ENCODE measurements at regions not wholly inside any gene's neighbourhood (a gene's known extent, or its start where the extent isn't known, plus 50 kb on each side); places are given as distances from the start of the nearest gene placed in this dataset.

DNA sequence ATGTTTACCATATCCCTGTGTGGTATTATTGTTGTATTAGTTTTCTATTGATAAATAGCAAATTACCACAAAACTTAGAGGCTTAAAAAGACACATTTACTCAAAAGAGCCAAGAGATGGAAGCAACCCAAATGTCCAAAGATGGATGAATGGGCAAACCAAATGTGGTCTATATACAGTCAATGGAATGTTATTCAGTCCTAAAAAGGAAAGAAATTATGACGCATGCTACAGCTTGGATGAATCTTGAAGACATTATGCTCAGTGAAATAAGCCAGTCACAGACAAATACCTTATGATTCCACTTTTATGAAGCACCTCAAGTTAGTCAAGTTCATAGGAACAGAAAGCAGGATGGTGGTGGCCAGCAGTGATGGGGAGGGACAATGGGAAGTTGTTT, 144.7 kb downstream of the QDPR start:
- H3K4me3 ChIP-seq: no peak overlapping the region
- no peaks in the 10 kb centered on the region for H3K27me3 ChIP-seq
- no peaks in the 10 kb centered on the region for H3K4me1 ChIP-seq
- 92% methylated on average over 1 of the region's 1 CpG for WGBS
- H3K36me3 ChIP-seq: no peaks in the 10 kb centered on the region
- H3K9me3 ChIP-seq: no peaks in the 10 kb centered on the region
- no peak for TF ChIP-seq EP300 (IDR thresholded peaks at IDR 0.05)
- no peak for TF ChIP-seq POLR2AphosphoS5 (IDR thresholded peaks at IDR 0.05)
- no peak for TF ChIP-seq POLR2A (IDR thresholded peaks at IDR 0.05)
- TF ChIP-seq, protein P1, sequence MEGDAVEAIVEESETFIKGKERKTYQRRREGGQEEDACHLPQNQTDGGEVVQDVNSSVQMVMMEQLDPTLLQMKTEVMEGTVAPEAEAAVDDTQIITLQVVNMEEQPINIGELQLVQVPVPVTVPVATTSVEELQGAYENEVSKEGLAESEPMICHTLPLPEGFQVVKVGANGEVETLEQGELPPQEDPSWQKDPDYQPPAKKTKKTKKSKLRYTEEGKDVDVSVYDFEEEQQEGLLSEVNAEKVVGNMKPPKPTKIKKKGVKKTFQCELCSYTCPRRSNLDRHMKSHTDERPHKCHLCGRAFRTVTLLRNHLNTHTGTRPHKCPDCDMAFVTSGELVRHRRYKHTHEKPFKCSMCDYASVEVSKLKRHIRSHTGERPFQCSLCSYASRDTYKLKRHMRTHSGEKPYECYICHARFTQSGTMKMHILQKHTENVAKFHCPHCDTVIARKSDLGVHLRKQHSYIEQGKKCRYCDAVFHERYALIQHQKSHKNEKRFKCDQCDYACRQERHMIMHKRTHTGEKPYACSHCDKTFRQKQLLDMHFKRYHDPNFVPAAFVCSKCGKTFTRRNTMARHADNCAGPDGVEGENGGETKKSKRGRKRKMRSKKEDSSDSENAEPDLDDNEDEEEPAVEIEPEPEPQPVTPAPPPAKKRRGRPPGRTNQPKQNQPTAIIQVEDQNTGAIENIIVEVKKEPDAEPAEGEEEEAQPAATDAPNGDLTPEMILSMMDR (IDR thresholded peaks at IDR 0.05): no peak
- no peak for DNase-seq (ENCODE audit: low spot score in 2 of 2)
- H3K27ac ChIP-seq: no peak overlapping the region

DNA sequence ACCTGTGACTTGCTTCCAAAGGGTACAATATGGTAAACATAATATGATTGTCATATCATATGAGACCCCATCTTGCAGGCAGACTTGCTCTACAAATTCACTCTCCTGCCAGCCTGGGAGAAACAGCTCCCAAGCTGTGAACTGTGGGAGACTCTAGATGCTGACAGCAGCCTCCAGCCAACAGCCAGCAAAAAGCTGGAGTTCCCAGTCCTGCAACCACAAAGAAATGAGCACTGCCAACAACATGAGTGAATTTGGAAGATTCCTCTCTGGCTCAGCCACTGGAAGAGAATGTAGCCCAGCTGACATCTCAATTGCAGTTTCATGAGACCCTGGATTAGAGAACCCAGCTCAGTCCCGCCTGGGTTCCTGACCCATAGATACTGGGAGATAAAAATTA, 145.4 kb downstream of the QDPR start:
- Histone ChIP-seq H3K27ac (no peak overlapping the region), H3K4me1 (no peaks in the 10 kb centered on the region), H3K4me3 (no peak overlapping the region), H3K36me3 (no peaks in the 10 kb centered on the region), H3K27me3 (no peaks in the 10 kb centered on the region), H3K9me3 (no peaks in the 10 kb centered on the region)
- no peak for DNase-seq (ENCODE audit: low spot score in 2 of 2)
- TF ChIP-seq, protein P1 (IDR thresholded peaks at IDR 0.05): no peak
- TF ChIP-seq POLR2AphosphoS5 (IDR thresholded peaks at IDR 0.05): no peak
- no peak for TF ChIP-seq EP300 (IDR thresholded peaks at IDR 0.05)
- no peak for TF ChIP-seq POLR2A (IDR thresholded peaks at IDR 0.05)
- WGBS: 47% methylated on average over 1 of the region's 1 CpG

DNA sequence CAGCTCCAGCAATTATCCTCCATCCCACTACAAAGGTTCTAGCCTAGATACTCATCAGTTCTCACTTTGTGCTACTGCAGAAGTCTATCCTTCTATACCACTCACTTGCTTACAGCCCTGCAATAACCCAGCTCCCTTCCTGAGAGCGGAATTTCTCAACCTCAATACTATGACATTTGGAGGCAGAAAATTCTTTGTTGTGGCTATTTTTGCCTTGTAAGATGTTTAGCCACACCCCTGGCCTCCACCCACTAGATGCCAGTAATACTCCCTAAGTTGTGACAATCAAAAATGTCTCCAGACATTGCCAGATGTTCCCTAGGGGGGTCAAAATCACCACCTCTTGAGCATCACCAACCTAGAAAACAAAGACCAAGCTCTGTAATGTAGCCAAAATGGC, 149.5 kb downstream of the QDPR start:
- 86% methylated on average over 1 of the region's 1 CpG for WGBS
- TF ChIP-seq EP300 (IDR thresholded peaks at IDR 0.05) (no peak), POLR2A (IDR thresholded peaks at IDR 0.05) (no peak), POLR2AphosphoS5 (IDR thresholded peaks at IDR 0.05) (no peak)
- TF ChIP-seq, protein P1 (IDR thresholded peaks at IDR 0.05): no peak

GRCh38 chr4:17358241-17358640, 153.6 kb downstream of the QDPR start:
- no peaks in the 10 kb centered on the region for H3K36me3 ChIP-seq
- no peaks in the 10 kb centered on the region for H3K4me1 ChIP-seq
- DNase-seq (ENCODE audit: low spot score in 2 of 2): no peak
- no peak for TF ChIP-seq EP300 (IDR thresholded peaks at IDR 0.05)
- TF ChIP-seq POLR2AphosphoS5 (IDR thresholded peaks at IDR 0.05): no peak
- TF ChIP-seq POLR2A (IDR thresholded peaks at IDR 0.05): no peak
- TF ChIP-seq, protein P1 (IDR thresholded peaks at IDR 0.05): no peak
- no peaks in the 10 kb centered on the region for H3K27me3 ChIP-seq
- H3K27ac ChIP-seq: no peak overlapping the region
- H3K4me3 ChIP-seq: no peak overlapping the region
- no peaks in the 10 kb centered on the region for H3K9me3 ChIP-seq
- WGBS: 85% methylated on average over 4 of the region's 4 CpGs

More for the DNA sequence above, 149.5 kb downstream of the QDPR start:
- H3K4me3 ChIP-seq: no peak overlapping the region
- no peaks in the 10 kb centered on the region for H3K9me3 ChIP-seq
- no peaks in the 10 kb centered on the region for H3K27me3 ChIP-seq
- no peaks in the 10 kb centered on the region for H3K36me3 ChIP-seq
- no peak for DNase-seq (ENCODE audit: low spot score in 2 of 2)
- H3K27ac ChIP-seq: no peak overlapping the region
- no peaks in the 10 kb centered on the region for H3K4me1 ChIP-seq

DNA sequence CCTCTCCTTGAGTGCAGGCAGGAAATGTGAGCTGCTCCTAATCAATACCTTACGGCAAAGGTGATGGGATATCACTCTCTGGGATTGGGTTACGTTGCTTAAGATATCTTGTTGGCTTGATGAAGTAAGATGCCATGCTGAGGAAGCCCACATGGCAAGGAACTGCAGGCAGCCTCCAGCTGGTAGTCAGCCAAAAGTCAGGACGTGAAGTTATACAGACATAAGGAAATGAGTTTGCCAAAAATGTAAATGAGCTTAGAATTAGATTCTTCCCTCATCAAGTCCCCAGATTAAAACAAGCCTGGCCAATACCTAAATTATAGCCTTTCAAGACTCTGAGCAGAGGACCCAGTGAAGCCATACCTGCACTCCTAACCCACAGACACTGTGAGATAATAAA, 155.0 kb downstream of the QDPR start:
- 50% methylated on average over 3 of the region's 3 CpGs for WGBS
- no peak for DNase-seq (ENCODE audit: low spot score in 2 of 2)

More for the DNA sequence above, 155.0 kb downstream of the QDPR start:
- no peak overlapping the region for H3K27ac ChIP-seq
- TF ChIP-seq, protein P1 (IDR thresholded peaks at IDR 0.05): no peak
- TF ChIP-seq EP300 (IDR thresholded peaks at IDR 0.05) (no peak), POLR2A (IDR thresholded peaks at IDR 0.05) (no peak), POLR2AphosphoS5 (IDR thresholded peaks at IDR 0.05) (no peak)
- H3K4me3 ChIP-seq: no peak overlapping the region
- no peaks in the 10 kb centered on the region for H3K9me3 ChIP-seq
- no peaks in the 10 kb centered on the region for H3K36me3 ChIP-seq
- H3K4me1 ChIP-seq: no peaks in the 10 kb centered on the region
- no peaks in the 10 kb centered on the region for H3K27me3 ChIP-seq

Data from suprapubic skin (tissue), 4 donors.